Body of pancreas (tissue), 4 donors: ENCODE measurements at regions not wholly inside any gene's neighbourhood (a gene's known extent, or its start where the extent isn't known, plus 50 kb on each side); places are given as distances from the start of the nearest gene placed in this dataset.

ENCODE experiments used
- ATAC-seq: fragments of 150-250 bp; one replicate; pipeline ENCODE4 v1.9.1; 2016
- DNase-seq, 4 donors: peaks; one replicate each; pipeline ENCODE4 v3.0.0-alpha.2; 2019
- H3K27ac ChIP-seq, 4 donors: fragments of 200-600 bp; sonication (generic); 1 replicate in 3 of 4; 2 replicates in 1 of 4; pipeline versions ENCODE4 v1.5.1 to v1.6.1; 2016 to 2019; ENCODE audit warnings: mild to moderate bottlenecking in 1 of 4, mixed read lengths in 1 of 4, moderate library complexity in 1 of 4
- H3K27me3 ChIP-seq, 2 donors: fragments of 200-600 bp; sonication (generic); one replicate each; pipeline ENCODE4 v1.6.0; 2016; ENCODE audit warnings: mild to moderate bottlenecking in 1 of 2
- H3K36me3 ChIP-seq, 2 donors: fragments of 200-600 bp; sonication (generic); replicated peaks in 1 of 2; 2 replicates each; pipeline ENCODE4 v1.5.1; 2016; ENCODE audit warnings: low read depth in 2 of 2; ENCODE audit not compliant: insufficient read depth in 1 of 2
- H3K4me1 ChIP-seq: fragments of 200-600 bp; sonication (generic); one replicate; pipeline ENCODE4 v1.6.0; 2016
- H3K4me3 ChIP-seq, 2 donors: fragments of 200-600 bp; sonication (generic); 1 replicate in 1 of 2; 2 replicates in 1 of 2; pipeline ENCODE4 v1.5.1; 2016 to 2019
- H3K9me3 ChIP-seq, 3 donors: fragments of 200-600 bp; sonication (generic); 1 replicate in 2 of 3; 2 replicates in 1 of 3; pipeline ENCODE4 v1.5.1; 2016
- POLR2A ChIP-seq, 3 donors: fragments of 450-650 bp; IDR thresholded peaks; one replicate each; pipeline ENCODE4 v1.6.1; 2016; ENCODE audit warnings: antibody characterized with exemption in 3 of 3, mild to moderate bottlenecking in 2 of 3
- WGBS, 2 donors: methylation state at CpG; one replicate each; pipeline ENCODE4 v1.1.5; 2017; 5-methylcytosine and 5-hydroxymethylcytosine counted together
- intact Hi-C: fragments of 100-400 bp; cut with DNase I; formaldehyde crosslinking; loops from one replicate; pipeline ENCODE4 v1.15.1; 2023
- TF ChIP-seq, protein P1 (sequence below), 7 experiments: fragments of 450-650 bp in 4 of 7; fragments of 200-600 bp in 3 of 7; sonication (generic) in 3 of 7; IDR thresholded peaks; one replicate each; pipeline ENCODE4 v1.5.1; 2016 to 2019; ENCODE audit warnings: antibody characterized with exemption in 7 of 7

DNA sequence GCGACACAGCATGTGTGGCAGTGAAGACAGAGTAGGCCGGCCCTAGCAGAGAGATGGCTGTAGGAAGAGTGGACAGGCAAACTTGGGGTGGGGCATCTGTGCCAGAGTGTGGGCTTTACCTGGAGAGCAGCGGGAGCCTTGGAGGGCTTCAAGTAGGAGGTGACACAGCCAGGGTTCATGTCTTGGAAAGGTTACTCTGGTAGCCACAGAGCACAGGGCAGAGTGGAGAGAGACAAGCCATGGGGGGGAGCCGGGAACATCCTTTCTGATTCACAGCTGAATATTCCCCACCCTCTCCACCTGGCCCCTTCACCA is 53.5 kb upstream of the DIO3 start:
- intact Hi-C loops = no loop called here
- no peaks in the 10 kb centered on the region for H3K27me3 ChIP-seq
- 89 to 93% methylated on average over 4 of the region's 4 CpGs for WGBS, 2 donors
- no peaks in the 10 kb centered on the region for H3K9me3 ChIP-seq
- H3K36me3 ChIP-seq = no peaks in the 10 kb centered on the region
- H3K27ac ChIP-seq = no peak overlapping the region
- no peak overlapping the region for H3K4me3 ChIP-seq
- TF ChIP-seq, protein P1, sequence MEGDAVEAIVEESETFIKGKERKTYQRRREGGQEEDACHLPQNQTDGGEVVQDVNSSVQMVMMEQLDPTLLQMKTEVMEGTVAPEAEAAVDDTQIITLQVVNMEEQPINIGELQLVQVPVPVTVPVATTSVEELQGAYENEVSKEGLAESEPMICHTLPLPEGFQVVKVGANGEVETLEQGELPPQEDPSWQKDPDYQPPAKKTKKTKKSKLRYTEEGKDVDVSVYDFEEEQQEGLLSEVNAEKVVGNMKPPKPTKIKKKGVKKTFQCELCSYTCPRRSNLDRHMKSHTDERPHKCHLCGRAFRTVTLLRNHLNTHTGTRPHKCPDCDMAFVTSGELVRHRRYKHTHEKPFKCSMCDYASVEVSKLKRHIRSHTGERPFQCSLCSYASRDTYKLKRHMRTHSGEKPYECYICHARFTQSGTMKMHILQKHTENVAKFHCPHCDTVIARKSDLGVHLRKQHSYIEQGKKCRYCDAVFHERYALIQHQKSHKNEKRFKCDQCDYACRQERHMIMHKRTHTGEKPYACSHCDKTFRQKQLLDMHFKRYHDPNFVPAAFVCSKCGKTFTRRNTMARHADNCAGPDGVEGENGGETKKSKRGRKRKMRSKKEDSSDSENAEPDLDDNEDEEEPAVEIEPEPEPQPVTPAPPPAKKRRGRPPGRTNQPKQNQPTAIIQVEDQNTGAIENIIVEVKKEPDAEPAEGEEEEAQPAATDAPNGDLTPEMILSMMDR (IDR thresholded peaks at IDR 0.05) = no peak
- H3K4me1 ChIP-seq = no peaks in the 10 kb centered on the region
- ATAC-seq = no peak
- DNase-seq = peak in 2 of 4 donors; percentile 2 to 8

DNA sequence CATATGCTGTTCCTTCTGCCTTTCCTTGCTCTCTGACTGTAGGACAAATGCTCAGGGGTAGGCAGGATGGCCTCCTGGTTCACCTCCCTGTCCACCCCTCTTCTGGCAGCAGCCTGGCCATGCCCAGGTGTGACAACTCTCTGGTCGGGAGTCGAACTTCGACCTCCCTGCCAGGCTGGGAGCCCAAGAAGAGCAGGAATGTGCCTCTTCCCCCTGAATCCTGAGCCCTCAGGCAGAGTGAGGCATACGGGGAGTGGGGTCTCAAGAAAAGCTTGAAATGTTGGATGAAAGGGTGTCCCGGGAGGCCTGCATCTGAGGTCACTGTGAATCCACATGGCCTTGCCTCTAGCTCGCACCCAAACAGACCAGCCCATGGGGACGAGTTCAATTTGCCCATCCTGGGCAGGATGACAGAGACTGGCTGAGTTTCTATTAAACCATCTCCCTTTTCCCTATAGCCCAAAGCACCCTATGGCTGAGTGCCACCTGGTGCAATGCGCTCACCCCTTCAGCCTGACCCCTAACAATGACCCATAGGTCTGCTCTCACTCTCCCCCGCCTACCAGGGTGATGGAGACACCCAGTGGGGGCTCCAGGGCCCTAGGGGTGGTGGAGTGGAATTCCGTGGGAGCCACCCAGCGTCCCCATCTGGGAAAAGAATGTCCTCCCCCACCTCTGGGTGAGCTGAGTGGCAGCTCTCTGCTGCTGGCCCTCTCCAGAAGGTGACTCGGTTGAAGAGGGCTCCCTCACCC is 52.9 kb upstream of the DIO3 start:
- Histone ChIP-seq H3K4me1 (no peaks in the 10 kb centered on the region), H3K4me3 (no peak overlapping the region), H3K27ac (no peak overlapping the region), H3K36me3 (no peaks in the 10 kb centered on the region), H3K27me3 (no peaks in the 10 kb centered on the region), H3K9me3 (no peaks in the 10 kb centered on the region)
- peak in 2 of 4 donors; percentile 2 to 4 for DNase-seq
- intact Hi-C loops = no loop called here
- 85 to 89% methylated on average over 11 to 12 of the region's 12 CpGs for WGBS, 2 donors
- TF ChIP-seq, protein P1 (IDR thresholded peaks at IDR 0.05) = no peak
- no peak for TF ChIP-seq POLR2A (IDR thresholded peaks at IDR 0.05)
- ATAC-seq = no peak

DNA sequence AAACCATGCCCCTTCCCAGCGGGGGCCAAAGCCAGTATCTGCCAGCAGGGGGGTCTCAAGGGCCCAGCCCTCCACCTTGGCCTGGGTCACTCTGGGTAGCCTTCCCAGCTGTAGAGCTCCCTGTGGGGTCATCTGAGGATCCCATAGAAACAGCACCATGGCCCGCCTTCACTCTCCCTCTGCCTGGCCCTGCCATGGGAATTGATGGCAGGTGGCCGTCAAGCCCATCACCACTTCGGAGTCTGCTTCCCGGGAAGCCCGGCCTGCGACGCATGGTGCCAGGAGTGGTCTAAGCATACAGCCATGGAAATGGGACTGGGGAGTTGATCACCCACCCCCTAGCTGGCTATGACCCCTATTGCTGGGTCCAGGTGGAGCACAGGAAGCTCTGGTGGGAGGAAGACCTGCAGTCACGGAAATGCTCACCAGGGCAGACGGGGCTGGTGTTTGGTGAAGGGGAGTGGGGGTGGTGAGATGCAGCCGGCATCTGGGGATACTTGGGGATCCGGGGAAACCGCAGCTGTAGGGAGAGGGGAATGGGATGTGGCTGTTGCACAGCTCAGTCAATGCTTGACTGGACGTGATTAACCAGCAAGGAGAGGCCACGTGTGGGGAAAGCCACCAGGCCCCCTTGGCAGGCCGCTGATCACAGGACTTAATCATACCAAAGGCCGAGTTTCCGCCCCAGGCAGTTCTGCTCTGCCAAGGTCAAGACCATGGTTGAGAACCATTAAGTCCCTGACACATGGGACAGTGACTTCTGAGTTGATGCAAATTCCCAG is 52.2 kb upstream of the DIO3 start:
- ATAC-seq (no peak), DNase-seq (peak in 1 of 4 donors; percentile 45)
- H3K27ac ChIP-seq = no peak overlapping the region
- no peaks in the 10 kb centered on the region for H3K27me3 ChIP-seq
- no peaks in the 10 kb centered on the region for H3K36me3 ChIP-seq
- 91 to 92% methylated on average over 18 of the region's 18 CpGs for WGBS, 2 donors
- no peaks in the 10 kb centered on the region for H3K9me3 ChIP-seq
- intact Hi-C loops = no loop called here
- no peaks in the 10 kb centered on the region for H3K4me1 ChIP-seq
- no peak for TF ChIP-seq POLR2A (IDR thresholded peaks at IDR 0.05)
- TF ChIP-seq, protein P1 (IDR thresholded peaks at IDR 0.05) = no peak
- no peak overlapping the region for H3K4me3 ChIP-seq

DNA sequence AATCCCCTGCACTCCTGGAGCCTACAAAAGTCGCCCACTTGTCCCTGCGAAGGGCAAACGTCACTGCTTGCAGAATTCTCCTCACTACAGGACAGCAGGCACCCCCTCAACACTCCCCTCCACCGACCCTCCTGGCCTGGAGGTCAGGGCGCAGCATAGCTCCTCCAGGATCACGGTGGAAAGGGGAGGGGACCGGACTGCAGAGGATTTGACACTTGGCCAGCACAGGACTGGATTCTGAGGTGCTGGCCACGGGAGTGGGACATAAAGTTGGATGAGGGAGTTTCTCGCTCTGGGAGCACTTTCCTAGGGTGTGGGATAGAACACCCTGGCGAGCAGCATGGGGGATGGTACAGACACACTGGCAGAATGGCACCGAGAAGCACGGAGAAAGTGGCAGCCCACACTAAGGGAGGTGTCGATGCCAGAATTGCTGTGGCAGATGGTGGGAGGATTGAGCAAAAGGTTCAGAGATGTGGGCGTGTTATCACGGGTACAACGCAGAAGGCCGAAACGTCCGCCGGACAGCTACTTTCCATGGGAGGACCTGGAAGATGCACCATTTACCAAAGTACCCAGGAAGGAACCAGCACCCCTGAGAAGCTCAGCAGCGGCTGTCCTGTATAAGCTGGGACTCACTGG is 51.4 kb upstream of the DIO3 start:
- Histone ChIP-seq H3K36me3 (no peaks in the 10 kb centered on the region), H3K9me3 (no peaks in the 10 kb centered on the region), H3K27me3 (no peaks in the 10 kb centered on the region), H3K27ac (no peak overlapping the region), H3K4me1 (no peaks in the 10 kb centered on the region), H3K4me3 (no peak overlapping the region)
- DNase-seq (no peak), ATAC-seq (no peak)
- intact Hi-C loops = no loop called here
- TF ChIP-seq POLR2A (IDR thresholded peaks at IDR 0.05) = no peak
- TF ChIP-seq, protein P1 (IDR thresholded peaks at IDR 0.05) = no peak
- WGBS, 2 donors = 91 to 96% methylated on average over 21 of the region's 21 CpGs
